ENCODE measurements at regions not wholly inside any gene's neighbourhood (a gene's known extent, or its start where the extent isn't known, plus 50 kb on each side); places are given as distances from the start of the nearest gene placed in this dataset.

DNA sequence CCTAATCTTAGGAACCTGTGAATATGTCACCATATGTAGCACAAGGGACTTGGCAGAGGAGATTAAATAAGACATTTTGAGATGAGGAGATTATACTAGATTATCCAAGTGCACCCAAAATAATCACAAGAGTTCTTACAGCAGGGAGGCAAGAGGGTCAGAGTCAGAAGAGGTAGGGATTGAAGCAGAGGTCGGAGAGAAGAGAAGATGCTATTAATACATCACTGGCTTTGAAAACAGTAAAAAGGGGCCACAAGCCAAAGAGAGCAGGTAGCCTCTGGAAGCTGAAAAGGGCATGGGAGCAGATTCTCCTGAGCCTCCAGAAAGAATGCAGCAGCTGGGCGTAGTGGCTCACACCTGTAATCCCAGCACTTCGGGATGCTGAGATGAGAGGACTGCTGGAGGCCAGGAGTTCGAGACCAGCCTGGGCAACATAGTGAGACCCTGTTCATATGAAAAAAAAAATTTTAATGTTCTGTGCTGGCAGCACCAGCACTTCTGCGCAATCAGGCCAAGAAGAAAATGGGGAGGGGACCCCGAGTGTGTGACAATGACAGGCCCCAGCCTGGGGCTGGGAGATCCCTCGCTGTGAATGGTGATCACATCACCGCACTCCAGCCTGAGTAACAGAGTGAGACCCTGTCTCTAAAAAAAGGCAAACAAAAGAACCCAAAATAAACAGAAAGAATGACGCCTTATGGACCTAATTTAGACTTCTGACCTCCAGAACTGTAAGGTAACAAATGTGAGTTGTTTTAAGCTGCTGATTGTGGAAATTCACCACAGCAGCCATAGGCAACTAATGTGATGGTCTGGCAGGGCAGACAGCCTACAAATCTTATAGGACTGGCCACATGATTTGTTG lies 275.4 kb downstream of the MRTFB start:
- TF ChIP-seq, protein P1, sequence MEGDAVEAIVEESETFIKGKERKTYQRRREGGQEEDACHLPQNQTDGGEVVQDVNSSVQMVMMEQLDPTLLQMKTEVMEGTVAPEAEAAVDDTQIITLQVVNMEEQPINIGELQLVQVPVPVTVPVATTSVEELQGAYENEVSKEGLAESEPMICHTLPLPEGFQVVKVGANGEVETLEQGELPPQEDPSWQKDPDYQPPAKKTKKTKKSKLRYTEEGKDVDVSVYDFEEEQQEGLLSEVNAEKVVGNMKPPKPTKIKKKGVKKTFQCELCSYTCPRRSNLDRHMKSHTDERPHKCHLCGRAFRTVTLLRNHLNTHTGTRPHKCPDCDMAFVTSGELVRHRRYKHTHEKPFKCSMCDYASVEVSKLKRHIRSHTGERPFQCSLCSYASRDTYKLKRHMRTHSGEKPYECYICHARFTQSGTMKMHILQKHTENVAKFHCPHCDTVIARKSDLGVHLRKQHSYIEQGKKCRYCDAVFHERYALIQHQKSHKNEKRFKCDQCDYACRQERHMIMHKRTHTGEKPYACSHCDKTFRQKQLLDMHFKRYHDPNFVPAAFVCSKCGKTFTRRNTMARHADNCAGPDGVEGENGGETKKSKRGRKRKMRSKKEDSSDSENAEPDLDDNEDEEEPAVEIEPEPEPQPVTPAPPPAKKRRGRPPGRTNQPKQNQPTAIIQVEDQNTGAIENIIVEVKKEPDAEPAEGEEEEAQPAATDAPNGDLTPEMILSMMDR (IDR thresholded peaks at IDR 0.05), result no peak
- no peak for TF ChIP-seq POLR2A (IDR thresholded peaks at IDR 0.05)
